ENCODE measurements at regions not wholly inside any gene's neighbourhood (a gene's known extent, or its start where the extent isn't known, plus 50 kb on each side); places are given as distances from the start of the nearest gene placed in this dataset.
"Not testable (repeated sequence)": the region's sequence is repeated elsewhere in the genome, so short reads cannot be mapped to it uniquely, and the experiment has no call there.

- no peak for DNase-seq
Observed at GRCh38 chr14:49092345-49092744, 493.8 kb downstream of the RPS29 start.

DNA sequence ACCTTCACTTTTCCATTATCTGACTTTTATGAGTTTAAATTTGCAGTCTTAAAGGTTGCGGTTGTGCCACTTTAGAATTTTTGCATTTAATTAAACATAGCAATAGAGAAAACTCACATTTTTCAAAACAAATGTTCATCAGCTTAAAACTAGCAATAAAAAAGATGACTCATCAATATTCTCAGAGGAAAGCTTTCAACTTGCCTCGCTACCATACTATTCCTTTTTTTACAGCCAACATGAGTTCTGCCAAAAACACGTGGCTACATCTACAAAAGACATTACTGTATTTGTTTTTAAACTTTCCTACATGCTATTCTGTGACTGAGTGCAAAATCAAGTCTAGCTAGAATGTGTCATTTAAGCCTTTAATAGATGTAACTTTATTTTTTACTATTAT lies 497.1 kb downstream of the RPS29 start:
- DNase-seq = no peak

- DNase-seq = not testable (repeated sequence)
Observed at GRCh38 chr14:49073292-49073691, 512.9 kb downstream of the RPS29 start.

GRCh38 chr14:49058511-49058910 lies 527.7 kb downstream of the RPS29 start:
- no peak for DNase-seq

DNA sequence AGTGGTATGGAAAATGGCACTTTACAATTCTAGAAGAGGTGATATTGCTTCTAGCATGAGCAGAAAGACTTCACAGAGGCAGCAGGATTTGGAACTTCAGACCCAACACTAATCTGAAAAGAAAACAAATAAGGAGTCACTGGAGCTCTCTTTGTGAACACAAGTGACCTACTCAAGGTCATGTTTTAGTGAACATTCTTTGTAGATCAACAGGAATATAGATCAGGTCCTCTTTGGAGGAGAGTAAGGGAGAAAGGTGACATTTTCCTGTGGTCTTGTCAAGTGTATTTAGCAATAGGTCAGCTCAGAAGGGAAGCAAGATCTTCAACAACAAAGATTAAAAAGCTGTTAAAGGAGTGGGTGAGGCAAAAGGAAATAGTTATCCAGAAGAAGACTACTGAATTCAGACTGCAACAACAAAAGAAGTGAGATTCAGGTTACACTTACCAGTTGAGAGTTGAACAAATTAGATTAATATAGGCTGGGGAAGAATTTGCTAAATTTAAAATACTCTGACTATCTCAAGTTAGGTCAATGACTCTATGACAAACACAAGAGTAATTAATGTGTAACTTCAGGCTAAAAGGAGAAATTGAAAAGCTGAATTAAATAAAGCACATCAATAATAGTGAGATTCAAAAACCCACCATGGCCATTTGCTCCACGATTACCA lies 528.2 kb downstream of the RPS29 start:
- no peak for DNase-seq

GRCh38 chr14:49056021-49056420 lies 530.2 kb downstream of the RPS29 start:
- no peak for DNase-seq

DNA sequence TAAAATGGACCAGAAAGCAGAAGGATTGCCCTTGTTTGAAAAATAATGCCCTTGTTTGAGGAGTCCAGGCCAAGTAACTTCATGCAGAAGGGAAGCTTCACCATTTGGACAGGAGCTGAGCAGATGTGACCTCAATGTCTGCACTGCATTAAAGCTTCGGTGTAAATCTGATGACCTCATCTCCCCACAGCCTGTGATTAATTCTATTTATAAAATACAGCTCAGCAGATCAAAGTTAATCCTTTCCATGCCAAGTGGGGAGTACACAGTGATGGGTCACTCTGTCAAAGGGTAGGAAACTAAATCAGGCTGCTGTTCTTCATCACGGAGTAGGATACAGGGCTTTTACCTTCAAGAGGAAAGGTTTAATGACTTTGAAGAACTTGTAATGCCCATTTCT lies 533.7 kb downstream of the RPS29 start:
- no peak for DNase-seq

- no peak for DNase-seq
Observed at GRCh38 chr14:49051328-49052060, 534.7 kb downstream of the RPS29 start.

- DNase-seq = no peak
Observed at GRCh38 chr14:49050822-49051221, 535.4 kb downstream of the RPS29 start.

- no peak for DNase-seq
Observed at GRCh38 chr14:49049711-49050110, 536.5 kb downstream of the RPS29 start.

DNA sequence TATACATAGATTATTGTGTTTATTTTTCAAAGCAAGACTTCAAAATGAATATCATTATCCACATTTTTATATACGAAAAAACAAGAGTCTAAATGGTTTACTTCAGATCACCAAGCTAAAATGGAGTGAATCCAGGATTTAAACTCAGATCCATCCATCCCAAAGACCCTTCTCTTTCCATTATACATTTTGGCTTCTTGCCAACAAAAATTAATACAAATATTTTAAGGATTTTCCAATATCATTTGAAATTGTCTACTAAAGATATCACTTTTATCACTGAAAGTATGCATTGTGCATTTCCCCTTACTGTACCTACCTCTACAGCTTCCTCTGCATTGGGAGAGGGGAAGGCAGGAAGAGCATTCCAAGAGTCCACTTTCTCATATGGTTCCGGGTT lies 541.2 kb downstream of the RPS29 start:
- no peak for DNase-seq

GRCh38 chr14:49036984-49037516 lies 549.1 kb downstream of the RPS29 start:
- DNase-seq = no peak

DNA sequence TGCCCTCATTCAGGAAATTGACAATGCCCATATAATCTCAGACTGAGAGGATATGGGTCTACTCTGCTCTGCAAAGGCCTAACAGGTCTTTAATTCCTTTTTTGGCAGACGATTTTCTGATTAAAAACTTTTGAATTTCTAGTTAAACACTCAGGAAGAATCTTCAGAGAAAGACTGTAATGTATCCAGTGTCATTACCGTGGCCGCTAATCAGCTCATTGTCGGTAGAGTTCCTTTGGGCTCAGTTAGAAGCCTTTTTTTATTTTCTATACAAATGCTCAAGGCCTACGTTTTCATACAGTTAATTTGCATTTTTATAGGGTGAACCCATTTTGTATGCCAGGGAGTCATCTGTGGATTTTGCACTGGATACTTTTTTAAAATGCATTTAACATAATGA lies 549.9 kb downstream of the RPS29 start:
- DNase-seq = no peak

DNA sequence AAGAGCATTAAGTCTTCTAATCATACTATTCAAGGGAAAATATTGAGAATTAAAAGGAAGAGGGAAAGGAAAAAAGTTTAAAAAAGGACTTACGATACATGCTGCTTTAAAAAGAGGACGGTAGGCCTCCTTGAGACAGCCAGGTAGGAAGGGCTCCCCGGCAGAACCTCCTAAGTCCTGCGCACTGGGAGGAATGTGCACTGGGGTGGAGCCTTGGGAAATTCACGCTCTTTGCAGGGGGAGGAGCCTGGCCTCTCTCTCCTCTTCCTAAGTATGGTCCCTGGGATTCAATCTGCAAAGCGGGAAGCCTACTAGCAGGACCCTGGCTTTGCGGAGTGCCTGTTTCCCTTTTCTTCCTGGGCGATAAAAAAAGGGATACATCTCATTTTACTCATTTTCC lies 553.0 kb downstream of the RPS29 start:
- DNase-seq = no peak

DNA sequence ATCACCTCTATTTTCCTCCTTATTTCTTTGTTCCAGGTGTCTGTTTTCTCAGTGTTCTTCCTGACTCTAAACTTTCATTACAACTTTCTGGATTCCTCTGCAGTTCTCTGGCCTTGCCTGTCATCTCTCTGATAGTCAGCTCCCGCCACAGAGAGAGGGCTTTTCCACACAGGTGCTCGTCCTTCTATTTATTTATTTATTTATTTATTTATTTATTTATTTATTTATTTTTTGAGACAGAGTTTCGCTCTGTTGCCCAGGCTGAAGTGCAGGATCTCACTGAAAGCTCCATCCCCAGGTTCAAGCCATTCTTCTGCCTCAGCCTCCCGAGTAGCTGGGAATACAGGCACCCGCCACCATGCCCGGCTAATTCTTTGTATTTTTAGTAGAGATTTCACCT lies 554.5 kb downstream of the RPS29 start:
- not testable (repeated sequence) for DNase-seq

- DNase-seq = peak in 1 of 2 donors; percentile 6
Observed at GRCh38 chr14:49019467-49020115, 566.6 kb downstream of the RPS29 start.

GRCh38 chr14:49017447-49017846 lies 568.7 kb downstream of the RPS29 start:
- no peak for DNase-seq

DNA sequence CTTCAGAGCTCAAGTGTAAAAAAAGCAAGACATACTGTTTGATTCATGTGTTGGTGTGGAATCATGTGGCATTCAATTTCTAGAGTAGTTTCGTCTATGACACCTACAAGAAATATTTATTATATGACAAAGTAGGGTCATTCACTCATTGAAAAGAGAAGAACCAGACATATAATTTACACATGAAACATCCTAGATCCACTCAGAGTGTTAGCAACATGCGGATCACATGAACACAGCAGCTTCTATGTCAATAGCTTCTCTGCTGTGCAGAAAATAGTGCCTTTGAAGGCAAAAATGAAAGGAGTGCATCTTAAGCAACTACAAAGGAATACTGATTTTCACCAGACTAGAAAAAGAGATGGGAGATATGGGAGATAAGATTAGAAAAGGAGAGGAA lies 569.8 kb downstream of the RPS29 start:
- no peak for DNase-seq

GRCh38 chr14:49014476-49014875 lies 571.7 kb downstream of the RPS29 start:
- no peak for DNase-seq

DNA sequence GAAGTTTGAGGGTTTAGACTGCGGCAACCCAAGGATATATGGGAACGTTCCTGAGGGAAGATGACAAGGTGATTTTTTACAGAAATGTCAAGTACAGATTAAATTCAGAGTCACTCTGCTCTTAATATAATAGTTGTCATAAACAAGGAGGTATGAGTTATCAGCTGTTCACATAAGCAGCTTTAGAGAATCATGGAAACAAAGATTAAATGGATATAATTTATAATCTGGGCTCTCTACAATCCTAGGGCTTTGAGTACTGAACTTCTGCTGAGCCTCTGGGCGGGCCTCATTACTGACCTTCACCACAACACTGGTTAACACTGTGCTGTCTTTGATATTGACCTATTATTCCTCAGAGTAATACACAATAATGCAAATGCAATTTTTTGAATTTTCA lies 577.8 kb downstream of the RPS29 start:
- DNase-seq = no peak

DNA sequence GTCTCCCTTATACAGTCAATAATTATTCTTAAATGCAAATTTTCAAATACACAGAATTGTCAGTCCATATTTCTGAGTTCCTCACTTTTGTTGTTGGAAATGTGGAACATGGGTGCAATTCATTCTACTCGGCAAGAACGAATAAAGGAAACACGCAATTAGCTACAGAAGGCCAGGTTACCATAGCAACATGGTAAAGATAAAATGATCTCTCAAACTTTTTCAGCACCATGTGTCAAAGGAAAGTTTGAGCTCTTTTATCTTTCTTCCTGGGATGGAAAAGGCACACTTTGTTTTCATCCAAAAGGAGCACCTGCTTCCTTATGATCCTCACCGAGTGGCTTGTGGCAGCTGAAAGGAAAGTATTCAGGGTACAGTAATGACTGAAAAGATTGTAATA lies 595.0 kb downstream of the RPS29 start:
- no peak for DNase-seq

DNA sequence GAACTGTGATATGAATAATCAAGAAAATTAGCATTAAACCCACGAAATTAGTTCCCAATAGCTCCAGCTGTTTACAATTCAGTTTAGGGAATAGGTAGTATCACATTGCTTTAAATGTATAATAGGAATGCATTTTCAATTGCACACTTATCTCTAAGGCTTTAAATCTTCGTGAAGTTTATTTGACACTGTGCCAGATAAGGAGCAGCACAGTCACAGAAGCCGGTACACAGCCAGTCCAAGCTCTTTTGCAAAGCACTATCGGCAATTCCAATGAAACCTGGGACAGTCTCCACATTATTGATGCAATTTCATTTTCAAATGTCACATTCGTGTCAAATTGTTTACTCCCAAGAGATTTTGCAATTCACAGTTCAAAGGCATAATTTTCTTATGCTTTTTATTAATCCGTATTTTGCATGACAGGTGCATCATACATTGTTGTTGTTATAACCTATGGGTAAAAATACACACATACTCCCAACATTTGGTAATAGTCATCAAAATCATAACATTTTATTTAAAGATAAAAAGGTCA lies 602.8 kb downstream of the RPS29 start:
- no peak for DNase-seq

GRCh38 chr14:48974994-48975393 lies 611.2 kb downstream of the RPS29 start:
- no peak for DNase-seq

GRCh38 chr14:48973151-48973550 lies 613.0 kb downstream of the RPS29 start:
- no peak for DNase-seq

Data from CD4-positive, alpha-beta T cell treated with Interferon alpha-2 for 1 hour (primary cell).